Esophagus squamous epithelium (tissue), 5 donors: ENCODE measurements at regions not wholly inside any gene's neighbourhood (a gene's known extent, or its start where the extent isn't known, plus 50 kb on each side); places are given as distances from the start of the nearest gene placed in this dataset.

ENCODE experiments used
- DNase-seq: peaks from one replicate; lab custom pipeline; 2025; lab: John Stamatoyannopoulos, UW
- H3K27ac ChIP-seq, 4 donors: fragments of 200-600 bp; sonication (generic); one replicate each; pipeline ENCODE4 v1.5.1; 2016 to 2019; ENCODE audit warnings: mild to moderate bottlenecking in 1 of 4
- H3K27me3 ChIP-seq, 4 donors: fragments of 200-600 bp; sonication (generic); 1 replicate in 3 of 4; 2 replicates in 1 of 4; pipeline versions ENCODE4 v1.5.1 to v1.6.0; 2017 to 2021; ENCODE audit warnings: antibody characterized with exemption in 1 of 4
- H3K36me3 ChIP-seq, 3 donors: fragments of 200-600 bp; sonication (generic); one replicate each; pipeline ENCODE4 v1.5.1; 2016 to 2019
- H3K4me1 ChIP-seq, 3 donors: fragments of 200-600 bp; sonication (generic); one replicate each; pipeline ENCODE4 v1.5.1; 2017 to 2019
- H3K4me3 ChIP-seq, 4 donors: fragments of 200-600 bp; sonication (generic); 1 replicate in 3 of 4; 2 replicates in 1 of 4; pipeline ENCODE4 v1.5.1; 2016 to 2019; ENCODE audit warnings: mild to moderate bottlenecking in 2 of 4, moderate library complexity in 1 of 4
- H3K9me3 ChIP-seq, 3 donors: fragments of 200-600 bp; sonication (generic); one replicate each; pipeline ENCODE4 v1.5.1; 2016 to 2019
- POLR2A ChIP-seq, 4 donors: fragments of 450-650 bp; IDR thresholded peaks; one replicate each; pipeline ENCODE4 v1.6.1; 2017; ENCODE audit warnings: antibody characterized with exemption in 4 of 4, mild to moderate bottlenecking in 4 of 4, moderate library complexity in 3 of 4
- WGBS, 2 donors: methylation state at CpG; one replicate each; pipeline ENCODE4 v1.1.5; 2018; 5-methylcytosine and 5-hydroxymethylcytosine counted together
- intact Hi-C: fragments of 100-400 bp; cut with DNase I; formaldehyde crosslinking; loops from one replicate; pipeline ENCODE4 v1.15.0; 2022
- TF ChIP-seq, protein P1 (sequence below), 6 experiments: fragments of 450-650 bp in 4 of 6; fragments of 200-600 bp in 2 of 6; sonication (generic) in 2 of 6; IDR thresholded peaks; one replicate each; pipeline ENCODE4 v1.5.1; 2016 to 2019; ENCODE audit warnings: antibody characterized with exemption in 6 of 6, mild to moderate bottlenecking in 4 of 6, moderate library complexity in 4 of 6
- donor health status: DM: yes; HTN: yes; CAD: no.

DNA sequence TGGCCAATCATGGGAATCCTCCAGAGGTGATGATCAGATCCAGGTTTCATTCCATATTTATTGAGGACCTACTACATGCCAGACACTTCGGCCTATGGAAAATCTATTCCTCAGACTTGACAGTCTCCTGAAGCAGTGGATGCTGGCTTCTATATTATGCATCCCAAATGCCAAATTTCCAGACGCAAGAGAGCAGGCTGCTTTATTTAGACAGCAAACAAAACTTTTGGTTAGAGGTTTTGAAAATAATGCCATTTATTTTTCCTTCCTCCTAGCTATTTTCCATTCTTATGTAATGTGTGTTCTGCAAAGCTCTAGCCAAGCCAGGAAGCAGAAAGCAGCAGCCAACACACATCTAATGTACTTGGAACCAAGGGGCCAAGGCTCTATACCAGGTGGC lies 330.8 kb downstream of the GPAM start:
- 72 to 94% methylated on average over 2 of the region's 2 CpGs for WGBS, 2 donors
- no peaks in the 10 kb centered on the region for H3K4me1 ChIP-seq
- H3K27ac ChIP-seq: no peak overlapping the region
- no peaks in the 10 kb centered on the region for H3K27me3 ChIP-seq
- intact Hi-C loops: no loop called here
- no peak for DNase-seq
- peaks cover 0 to 6% (median 0%) of the 10 kb centered on the region in 3 donors for H3K9me3 ChIP-seq
- H3K4me3 ChIP-seq: no peak overlapping the region
- TF ChIP-seq, protein P1, sequence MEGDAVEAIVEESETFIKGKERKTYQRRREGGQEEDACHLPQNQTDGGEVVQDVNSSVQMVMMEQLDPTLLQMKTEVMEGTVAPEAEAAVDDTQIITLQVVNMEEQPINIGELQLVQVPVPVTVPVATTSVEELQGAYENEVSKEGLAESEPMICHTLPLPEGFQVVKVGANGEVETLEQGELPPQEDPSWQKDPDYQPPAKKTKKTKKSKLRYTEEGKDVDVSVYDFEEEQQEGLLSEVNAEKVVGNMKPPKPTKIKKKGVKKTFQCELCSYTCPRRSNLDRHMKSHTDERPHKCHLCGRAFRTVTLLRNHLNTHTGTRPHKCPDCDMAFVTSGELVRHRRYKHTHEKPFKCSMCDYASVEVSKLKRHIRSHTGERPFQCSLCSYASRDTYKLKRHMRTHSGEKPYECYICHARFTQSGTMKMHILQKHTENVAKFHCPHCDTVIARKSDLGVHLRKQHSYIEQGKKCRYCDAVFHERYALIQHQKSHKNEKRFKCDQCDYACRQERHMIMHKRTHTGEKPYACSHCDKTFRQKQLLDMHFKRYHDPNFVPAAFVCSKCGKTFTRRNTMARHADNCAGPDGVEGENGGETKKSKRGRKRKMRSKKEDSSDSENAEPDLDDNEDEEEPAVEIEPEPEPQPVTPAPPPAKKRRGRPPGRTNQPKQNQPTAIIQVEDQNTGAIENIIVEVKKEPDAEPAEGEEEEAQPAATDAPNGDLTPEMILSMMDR (IDR thresholded peaks at IDR 0.05): no peak
- TF ChIP-seq POLR2A (IDR thresholded peaks at IDR 0.05): no peak
- H3K36me3 ChIP-seq: no peaks in the 10 kb centered on the region

DNA sequence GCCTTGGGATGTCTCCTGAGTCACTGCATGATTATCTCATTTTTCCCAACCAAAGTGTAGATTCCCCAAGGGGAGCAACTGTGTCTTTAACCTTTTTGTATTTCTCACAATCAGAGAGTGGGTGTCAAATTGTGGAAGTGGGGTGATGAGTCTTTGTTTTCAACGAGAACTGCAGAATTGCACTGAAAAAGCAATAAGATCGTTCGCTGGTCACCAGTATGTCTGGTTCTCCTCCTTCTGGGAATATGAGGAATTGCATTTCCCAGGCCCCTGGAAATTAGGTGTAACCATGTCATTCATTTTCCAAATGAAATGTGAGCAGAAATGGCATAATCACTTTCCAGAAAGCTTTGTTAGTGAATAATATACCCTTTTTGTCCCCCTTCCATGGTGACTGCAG lies 326.9 kb downstream of the GPAM start:
- no peaks in the 10 kb centered on the region for H3K4me1 ChIP-seq
- DNase-seq: no peak
- WGBS, 2 donors: 46 to 74% methylated on average over 3 of the region's 3 CpGs
- H3K27me3 ChIP-seq: no peaks in the 10 kb centered on the region
- intact Hi-C loops: no loop called here
- H3K4me3 ChIP-seq: no peak overlapping the region
- TF ChIP-seq, protein P1 (IDR thresholded peaks at IDR 0.05): peak in 2 of 6 experiments; percentile 12 to 39
- TF ChIP-seq POLR2A (IDR thresholded peaks at IDR 0.05): no peak
- no peaks in the 10 kb centered on the region for H3K36me3 ChIP-seq
- no peak overlapping the region for H3K27ac ChIP-seq
- no peaks in the 10 kb centered on the region for H3K9me3 ChIP-seq

DNA sequence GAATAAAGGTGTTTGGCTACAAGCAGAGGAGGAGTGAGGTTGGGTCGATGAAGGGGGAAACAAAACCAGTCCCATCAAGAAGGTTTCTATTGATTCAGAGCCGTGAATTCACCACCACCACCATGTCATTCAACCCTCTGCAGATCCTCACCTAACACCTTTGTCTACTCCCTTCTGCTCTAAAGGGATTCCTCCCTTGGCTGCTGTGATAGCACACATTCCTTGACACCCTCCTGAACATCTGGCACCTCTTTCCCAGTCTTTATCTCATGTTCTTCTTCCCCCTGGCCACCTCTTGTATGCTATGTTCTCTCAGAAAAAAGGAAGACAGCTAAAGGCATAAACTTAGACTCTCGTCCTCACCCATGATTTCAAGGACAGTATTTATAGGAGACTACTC lies 318.0 kb downstream of the GPAM start:
- Histone ChIP-seq H3K9me3 (no peaks in the 10 kb centered on the region), H3K27me3 (no peaks in the 10 kb centered on the region), H3K4me1 (no peaks in the 10 kb centered on the region), H3K27ac (no peak overlapping the region), H3K4me3 (no peak overlapping the region), H3K36me3 (no peaks in the 10 kb centered on the region)
- TF ChIP-seq, protein P1 (IDR thresholded peaks at IDR 0.05): no peak
- no peak for TF ChIP-seq POLR2A (IDR thresholded peaks at IDR 0.05)
- intact Hi-C loops: no loop called here
- 46 to 51% methylated on average over 3 of the region's 3 CpGs for WGBS, 2 donors
- DNase-seq: no peak

DNA sequence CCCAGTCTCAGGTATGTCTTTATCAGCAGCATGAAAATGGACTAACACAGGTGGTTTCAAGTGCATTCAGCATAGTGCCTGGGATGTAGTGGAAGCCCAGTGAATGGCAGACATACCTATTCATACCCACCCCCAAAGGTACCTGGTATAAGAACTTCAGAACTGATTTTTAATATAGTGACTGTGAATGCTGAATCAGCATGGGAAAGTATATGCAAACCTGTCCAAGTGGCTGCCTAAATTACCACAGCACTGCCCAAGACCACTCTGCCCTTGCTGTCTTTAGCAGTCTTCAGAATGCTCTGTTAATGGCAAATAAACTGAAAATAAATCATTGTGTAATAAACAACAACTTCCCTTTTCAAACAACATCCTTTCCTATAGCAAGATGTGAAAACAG lies 312.1 kb downstream of the GPAM start:
- H3K4me3 ChIP-seq: no peak overlapping the region
- H3K4me1 ChIP-seq: no peaks in the 10 kb centered on the region
- no peaks in the 10 kb centered on the region for H3K9me3 ChIP-seq
- no peak overlapping the region for H3K27ac ChIP-seq
- H3K27me3 ChIP-seq: no peaks in the 10 kb centered on the region
- no peaks in the 10 kb centered on the region for H3K36me3 ChIP-seq
- TF ChIP-seq, protein P1 (IDR thresholded peaks at IDR 0.05): no peak
- TF ChIP-seq POLR2A (IDR thresholded peaks at IDR 0.05): no peak
- no peak for DNase-seq
- intact Hi-C loops: no loop called here

DNA sequence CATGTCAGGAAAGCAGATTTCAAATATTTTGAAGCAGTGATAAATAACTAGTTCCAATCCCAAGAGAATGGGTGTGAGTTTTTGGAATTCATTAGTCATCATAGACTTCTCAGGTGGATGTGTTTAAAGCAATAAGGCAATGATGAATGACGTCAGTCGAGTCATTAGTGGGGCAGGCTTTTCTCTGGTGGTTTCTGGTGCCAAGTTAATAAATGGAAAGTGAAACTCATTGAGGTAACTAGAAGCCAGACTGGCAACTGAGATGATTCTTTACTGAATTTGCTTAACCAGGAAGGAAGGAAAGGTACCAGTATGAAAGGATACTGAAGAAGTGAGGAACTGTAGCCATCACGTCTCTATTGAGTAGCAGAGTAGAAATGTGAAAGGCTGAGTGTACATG lies 311.0 kb downstream of the GPAM start:
- no peak for DNase-seq
- TF ChIP-seq, protein P1 (IDR thresholded peaks at IDR 0.05): no peak
- no peak for TF ChIP-seq POLR2A (IDR thresholded peaks at IDR 0.05)
- no peaks in the 10 kb centered on the region for H3K27me3 ChIP-seq
- H3K4me3 ChIP-seq: no peak overlapping the region
- WGBS, 2 donors: 27 to 28% methylated on average over 3 of the region's 3 CpGs
- H3K27ac ChIP-seq: no peak overlapping the region
- intact Hi-C loops: no loop called here
- H3K36me3 ChIP-seq: no peaks in the 10 kb centered on the region
- no peaks in the 10 kb centered on the region for H3K9me3 ChIP-seq
- H3K4me1 ChIP-seq: no peaks in the 10 kb centered on the region
